WERI-Rb-1 (cell line): ENCODE measurements at regions not wholly inside any gene's neighbourhood (a gene's known extent, or its start where the extent isn't known, plus 50 kb on each side); places are given as distances from the start of the nearest gene placed in this dataset.
"Not testable (repeated sequence)": the region's sequence is repeated elsewhere in the genome, so short reads cannot be mapped to it uniquely, and the experiment has no call there.

Experiments used
- DNase-seq: peaks from one replicate; pipeline ENCODE4 v3.0.0-alpha.2; 2020
- H3K27ac ChIP-seq: fragments of 250-450 bp; sonication (Bioruptor Pico); 2 replicates; pipeline ENCODE4 v1.5.1; 2020; ENCODE audit warnings: mild to moderate bottlenecking, moderate library complexity
- H3K27me3 ChIP-seq: fragments of 250-450 bp; sonication (Bioruptor Pico); 2 replicates; pipeline ENCODE4 v1.5.1; 2021; ENCODE audit warnings: mild to moderate bottlenecking, low read depth, moderate library complexity; ENCODE audit not compliant: insufficient read depth, severe bottlenecking
- H3K36me3 ChIP-seq: fragments of 250-450 bp; sonication (Bioruptor Pico); 2 replicates; pipeline ENCODE4 v1.5.1; 2020; ENCODE audit warnings: mild to moderate bottlenecking, moderate library complexity
- H3K4me3 ChIP-seq: 2 replicates; pipeline ENCODE4 v1.5.1; 2011; ENCODE audit warnings: low read depth, mild to moderate bottlenecking, control low read depth, low read length
- H3K9me3 ChIP-seq: fragments of 250-450 bp; sonication (Bioruptor Pico); 2 replicates; pipeline ENCODE4 v1.5.1; 2021; ENCODE audit warnings: mild to moderate bottlenecking, moderate library complexity; ENCODE audit not compliant: severe bottlenecking
- TF ChIP-seq, protein P1 (sequence below): IDR thresholded peaks from 2 replicates; pipeline ENCODE4 v1.5.1; 2011; ENCODE audit warnings: low read depth, mild to moderate bottlenecking, control low read depth, inconsistent platforms, low read length

DNA sequence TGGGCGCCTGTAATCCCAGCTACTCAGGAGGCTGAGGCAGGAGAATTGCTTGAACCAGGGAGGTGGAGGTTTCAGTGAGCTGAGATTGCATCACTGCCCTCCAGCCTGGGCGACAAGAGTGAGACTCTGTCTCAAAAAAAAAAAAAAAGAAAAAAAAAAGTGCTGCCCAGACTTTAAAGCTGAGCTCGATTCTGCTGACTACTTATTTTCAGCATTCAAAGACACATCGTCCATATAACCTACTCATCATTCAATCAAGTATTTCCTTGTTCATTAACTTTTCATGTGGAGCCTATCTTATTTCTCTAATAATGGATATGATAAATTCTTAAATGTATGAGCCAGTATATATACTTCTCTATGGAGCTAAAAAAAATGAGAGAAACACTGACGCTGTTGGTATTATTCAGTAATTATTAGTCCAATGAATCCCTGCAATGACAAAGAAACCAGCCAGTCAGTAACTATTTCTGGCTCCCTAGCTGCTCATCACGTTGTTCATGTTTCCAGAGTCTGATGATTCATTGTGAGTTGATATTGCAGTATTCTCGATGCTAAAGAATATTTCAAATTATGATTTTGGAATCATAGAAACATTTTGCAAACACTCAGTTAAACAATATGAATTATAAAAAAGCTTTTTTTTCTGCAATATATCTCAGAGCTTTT, 111.9 kb downstream of the RAP2B start:
- Histone ChIP-seq H3K9me3 (no peaks in the 10 kb centered on the region), H3K27ac (no peak overlapping the region), H3K4me3 (no peak overlapping the region), H3K36me3 (no peaks in the 10 kb centered on the region), H3K27me3 (no peaks in the 10 kb centered on the region)
- TF ChIP-seq, protein P1, sequence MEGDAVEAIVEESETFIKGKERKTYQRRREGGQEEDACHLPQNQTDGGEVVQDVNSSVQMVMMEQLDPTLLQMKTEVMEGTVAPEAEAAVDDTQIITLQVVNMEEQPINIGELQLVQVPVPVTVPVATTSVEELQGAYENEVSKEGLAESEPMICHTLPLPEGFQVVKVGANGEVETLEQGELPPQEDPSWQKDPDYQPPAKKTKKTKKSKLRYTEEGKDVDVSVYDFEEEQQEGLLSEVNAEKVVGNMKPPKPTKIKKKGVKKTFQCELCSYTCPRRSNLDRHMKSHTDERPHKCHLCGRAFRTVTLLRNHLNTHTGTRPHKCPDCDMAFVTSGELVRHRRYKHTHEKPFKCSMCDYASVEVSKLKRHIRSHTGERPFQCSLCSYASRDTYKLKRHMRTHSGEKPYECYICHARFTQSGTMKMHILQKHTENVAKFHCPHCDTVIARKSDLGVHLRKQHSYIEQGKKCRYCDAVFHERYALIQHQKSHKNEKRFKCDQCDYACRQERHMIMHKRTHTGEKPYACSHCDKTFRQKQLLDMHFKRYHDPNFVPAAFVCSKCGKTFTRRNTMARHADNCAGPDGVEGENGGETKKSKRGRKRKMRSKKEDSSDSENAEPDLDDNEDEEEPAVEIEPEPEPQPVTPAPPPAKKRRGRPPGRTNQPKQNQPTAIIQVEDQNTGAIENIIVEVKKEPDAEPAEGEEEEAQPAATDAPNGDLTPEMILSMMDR: no peak
- no peak for DNase-seq

DNA sequence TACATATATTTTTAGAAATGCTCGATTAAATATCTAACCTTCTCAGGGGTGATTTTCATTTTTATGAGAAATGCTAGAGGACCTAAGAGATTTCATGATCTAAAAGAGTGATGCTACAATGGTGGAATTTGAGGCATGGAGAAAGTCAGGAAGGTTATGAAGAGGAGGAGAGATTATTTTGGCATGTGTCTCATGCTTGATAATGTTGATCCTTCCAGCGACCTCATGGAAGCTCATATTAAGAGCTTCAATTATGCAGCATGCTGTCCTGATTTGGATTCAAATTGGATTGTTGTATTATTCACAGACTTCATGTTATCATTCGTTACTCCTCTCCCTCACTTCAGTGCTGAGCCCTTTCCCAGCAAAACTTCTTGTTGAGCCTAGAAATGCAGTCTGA, 112.5 kb downstream of the RAP2B start:
- H3K36me3 ChIP-seq: no peaks in the 10 kb centered on the region
- no peaks in the 10 kb centered on the region for H3K9me3 ChIP-seq
- no peaks in the 10 kb centered on the region for H3K27me3 ChIP-seq
- H3K4me3 ChIP-seq: no peak overlapping the region
- DNase-seq: no peak
- TF ChIP-seq, protein P1: no peak
- H3K27ac ChIP-seq: no peak overlapping the region

DNA sequence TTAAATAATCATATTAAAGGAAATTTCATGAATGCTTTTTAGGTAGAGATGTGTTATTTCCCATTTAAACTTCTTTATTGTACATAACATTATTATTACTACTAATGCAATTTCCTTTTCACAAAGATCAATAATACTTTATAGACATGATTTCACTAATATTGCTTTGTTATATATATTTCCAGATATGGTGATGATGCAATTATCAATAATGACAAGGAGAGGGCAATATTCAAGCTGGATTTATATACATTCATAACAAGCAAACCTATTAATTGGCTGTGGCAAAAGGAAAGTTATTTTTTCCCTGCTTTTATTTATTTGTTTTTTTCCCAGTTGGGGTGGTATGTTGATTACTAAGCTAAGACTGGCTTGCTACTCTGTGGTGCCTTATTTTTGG, 113.5 kb downstream of the RAP2B start:
- TF ChIP-seq, protein P1: no peak
- H3K4me3 ChIP-seq: no peak overlapping the region
- H3K9me3 ChIP-seq: no peaks in the 10 kb centered on the region
- no peak overlapping the region for H3K27ac ChIP-seq
- H3K27me3 ChIP-seq: no peaks in the 10 kb centered on the region
- H3K36me3 ChIP-seq: no peaks in the 10 kb centered on the region
- no peak for DNase-seq

DNA sequence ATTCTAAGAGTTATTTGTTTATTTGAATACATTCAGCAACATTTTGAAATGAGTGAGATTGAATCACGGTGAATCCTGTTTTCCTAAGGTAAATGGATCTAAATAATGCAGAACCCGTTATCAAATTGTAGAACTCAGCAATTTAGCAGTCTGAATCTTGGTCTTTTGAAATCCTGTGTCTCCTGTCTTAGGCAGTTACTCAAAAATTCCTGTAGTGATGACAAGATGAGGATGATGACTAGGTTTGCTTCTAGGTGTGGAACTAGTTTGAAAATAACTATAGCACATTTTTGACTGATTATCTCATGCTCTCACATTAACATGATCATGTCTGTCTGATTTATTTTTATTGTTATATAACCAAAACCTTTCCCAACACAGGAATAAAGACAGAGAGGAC, 115.0 kb downstream of the RAP2B start:
- H3K36me3 ChIP-seq: no peaks in the 10 kb centered on the region
- H3K9me3 ChIP-seq: no peaks in the 10 kb centered on the region
- no peak for DNase-seq
- H3K27ac ChIP-seq: no peak overlapping the region
- TF ChIP-seq, protein P1: no peak
- H3K27me3 ChIP-seq: no peaks in the 10 kb centered on the region
- H3K4me3 ChIP-seq: no peak overlapping the region

DNA sequence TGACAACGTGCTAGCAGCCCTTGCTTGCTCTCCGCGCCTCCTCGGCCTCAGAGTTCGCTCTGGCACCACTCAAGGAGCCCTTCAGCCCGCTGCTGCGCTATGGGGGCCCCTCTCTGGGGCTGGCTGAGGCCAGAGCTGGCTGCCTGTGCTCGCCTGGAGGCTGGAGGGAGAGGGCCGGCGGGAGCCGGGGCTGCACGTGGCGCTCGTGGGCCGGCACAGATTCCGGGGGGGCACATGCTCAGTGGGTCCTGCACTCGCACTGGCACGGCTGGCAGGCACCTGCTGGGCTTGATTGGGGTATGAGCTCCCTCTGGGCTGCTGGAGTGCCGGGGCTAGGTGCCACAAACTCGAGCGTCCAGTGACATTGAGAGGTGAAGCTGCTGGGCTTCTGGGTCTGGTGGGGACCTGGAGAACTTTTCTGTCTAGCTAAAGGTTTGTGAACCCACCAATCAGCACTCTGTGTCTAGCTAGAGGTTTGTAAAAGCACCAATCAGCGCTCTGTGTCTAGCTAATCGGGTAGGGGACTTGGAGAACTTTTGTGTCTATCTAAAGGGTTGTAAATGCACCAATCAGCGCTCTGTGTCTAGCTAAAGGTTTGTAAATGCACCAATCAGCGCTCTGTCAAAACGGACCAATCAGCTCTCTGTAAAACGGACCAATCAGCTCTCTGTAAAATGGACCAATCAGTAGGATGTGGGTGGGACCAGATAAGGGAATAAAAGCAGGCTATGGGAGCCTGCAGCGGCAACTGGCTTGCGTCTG, 119.4 kb downstream of the RAP2B start:
- not testable (repeated sequence) for H3K27me3 ChIP-seq, H3K27ac ChIP-seq, H3K4me3 ChIP-seq, H3K9me3 ChIP-seq, H3K36me3 ChIP-seq, DNase-seq

DNA sequence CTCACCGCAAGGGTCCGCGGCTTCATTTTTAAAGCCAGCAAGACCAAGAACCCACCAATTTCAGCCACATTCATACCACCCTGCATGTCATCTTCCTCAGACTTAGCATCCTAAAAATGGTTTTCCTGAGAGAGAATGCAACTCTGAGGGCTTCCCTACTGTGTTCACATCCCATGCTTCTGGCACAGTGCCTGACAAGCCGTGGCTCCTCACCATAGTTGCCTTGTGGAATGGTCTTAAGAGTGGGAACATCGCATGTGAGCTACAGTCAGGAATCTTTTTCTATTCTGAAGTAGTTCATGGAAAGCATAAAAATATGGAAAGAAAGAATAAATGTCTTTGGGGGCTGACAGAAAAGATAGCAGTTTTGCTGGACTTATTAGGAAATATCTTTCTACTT, 120.3 kb downstream of the RAP2B start:
- Histone ChIP-seq H3K9me3 (no peaks in the 10 kb centered on the region), H3K27ac (no peak overlapping the region), H3K36me3 (no peaks in the 10 kb centered on the region), H3K4me3 (no peak overlapping the region), H3K27me3 (no peaks in the 10 kb centered on the region)
- TF ChIP-seq, protein P1: no peak
- DNase-seq: no peak
